Spleen (tissue), 11 donors: ENCODE measurements at regions not wholly inside any gene's neighbourhood (a gene's known extent, or its start where the extent isn't known, plus 50 kb on each side); places are given as distances from the start of the nearest gene placed in this dataset.
"Not testable (repeated sequence)": the region's sequence is repeated elsewhere in the genome, so short reads cannot be mapped to it uniquely, and the experiment has no call there.

ENCODE experiments used
- DNase-seq: peaks from one replicate; pipeline ENCODE4 v3.0.0-alpha.2; 2020
- H3K27ac ChIP-seq, 8 donors: fragments of 200-600 bp; sonication (generic) in 7 of 8; 1 replicate in 4 of 8; 2 replicates in 4 of 8; pipeline versions ENCODE4 v1.5.0 to v1.8.0; 2016 to 2021; ENCODE audit warnings: inconsistent platforms in 4 of 8, mild to moderate bottlenecking in 4 of 8, moderate library complexity in 1 of 8
- H3K27me3 ChIP-seq, 7 donors: fragments of 200-600 bp; sonication (generic) in 6 of 7; replicated peaks in 1 of 7; 1 replicate in 4 of 7; 2 replicates in 3 of 7; pipeline versions ENCODE4 v1.5.0 to v1.8.0; 2016 to 2021; ENCODE audit warnings: inconsistent platforms in 3 of 7, mild to moderate bottlenecking in 1 of 7
- H3K36me3 ChIP-seq, 6 donors: fragments of 200-600 bp; sonication (generic) in 5 of 6; 1 replicate in 4 of 6; 2 replicates in 2 of 6; pipeline versions ENCODE4 v1.5.0 to v1.8.0; 2016 to 2021; ENCODE audit warnings: inconsistent platforms in 2 of 6
- H3K4me1 ChIP-seq, 6 donors: fragments of 200-600 bp; sonication (generic) in 5 of 6; 1 replicate in 3 of 6; 2 replicates in 3 of 6; pipeline versions ENCODE4 v1.5.0 to v1.8.0; 2016 to 2021; ENCODE audit warnings: inconsistent platforms in 3 of 6
- H3K4me3 ChIP-seq, 8 donors: fragments of 200-600 bp; sonication (generic) in 7 of 8; 1 replicate in 4 of 8; 2 replicates in 4 of 8; pipeline versions ENCODE4 v1.5.0 to v1.8.0; 2016 to 2021; ENCODE audit warnings: inconsistent platforms in 4 of 8, mild to moderate bottlenecking in 4 of 8, moderate library complexity in 2 of 8
- H3K9me3 ChIP-seq, 8 donors: fragments of 200-600 bp; sonication (generic) in 7 of 8; 1 replicate in 4 of 8; 2 replicates in 4 of 8; pipeline versions ENCODE4 v1.5.0 to v1.8.0; 2016 to 2021; ENCODE audit warnings: inconsistent platforms in 4 of 8
- CTCF ChIP-seq, 11 experiments: fragments of 200-600 bp in 7 of 11; fragments of 450-650 bp in 4 of 11; sonication (generic) in 4 of 11; IDR thresholded peaks in 8 of 11; conservative IDR thresholded peaks in 3 of 11; 1 replicate in 7 of 11; 2 replicates in 4 of 11; pipeline versions ENCODE4 v1.4.0 to v1.8.0; 2016 to 2021; ENCODE audit warnings: antibody characterized with exemption in 11 of 11, inconsistent platforms in 4 of 11, mild to moderate bottlenecking in 1 of 11
- POLR2A ChIP-seq, 3 donors: fragments of 450-650 bp; IDR thresholded peaks; one replicate each; pipeline ENCODE4 v1.5.1; 2017; ENCODE audit warnings: antibody characterized with exemption in 3 of 3, mild to moderate bottlenecking in 1 of 3
- POLR2AphosphoS5 ChIP-seq, 3 donors: sonication (generic); formaldehyde crosslinking; IDR thresholded peaks; one replicate each; pipeline ENCODE4 v1.5.1; 2017; ENCODE audit warnings: antibody characterized with exemption in 3 of 3
- WGBS, 5 donors: extraction: QIAGEN DNeasy Blood & Tissue Kit in 3 of 5; methylation state at CpG; one replicate each; pipeline versions ENCODE4 v1.1.5 to v1.1.7; 2013 to 2018; 5-methylcytosine and 5-hydroxymethylcytosine counted together
- intact Hi-C: fragments of 100-400 bp; cut with DNase I; formaldehyde crosslinking; loops from one replicate; pipeline ENCODE4 v1.15.0; 2023; ENCODE audit warnings: low total_unique reads
- donor health status: healthy with polysubstance abuse.
- donor health status: DM: no; HTN: no; CAD: no; lungs with moderate emphysema.
- donor health status: DM: no; HTN: no; CAD: no.
- donor health status: Bipolar disorder and iron deficiency.
- donor health status: healthy.
- donor health status: DM: no; HTN: no; CAD: no.
- donor health status: DM: yes; HTN: yes; CAD: no.

GRCh38 chr13:19362946-19363510, 181.4 kb upstream of the TUBA3C start:
- Histone ChIP-seq H3K27ac (no peak overlapping the region), H3K36me3 (no peaks in the 10 kb centered on the region), H3K27me3 (no peaks in the 10 kb centered on the region), H3K9me3 (no peaks in the 10 kb centered on the region), H3K4me3 (no peak overlapping the region), H3K4me1 (no peaks in the 10 kb centered on the region)
- TF ChIP-seq POLR2AphosphoS5 (IDR thresholded peaks at IDR 0.05) (no peak), CTCF (IDR thresholded peaks at IDR 0.05 in 8 of 11, conservative IDR thresholded peaks at IDR 0.05 in 3 of 11) (no peak)
- intact Hi-C loops = no loop called here
- DNase-seq = no peak
- 35 to 42% (median 37%) methylated on average over 2 of the region's 2 CpGs for WGBS, 5 donors

DNA sequence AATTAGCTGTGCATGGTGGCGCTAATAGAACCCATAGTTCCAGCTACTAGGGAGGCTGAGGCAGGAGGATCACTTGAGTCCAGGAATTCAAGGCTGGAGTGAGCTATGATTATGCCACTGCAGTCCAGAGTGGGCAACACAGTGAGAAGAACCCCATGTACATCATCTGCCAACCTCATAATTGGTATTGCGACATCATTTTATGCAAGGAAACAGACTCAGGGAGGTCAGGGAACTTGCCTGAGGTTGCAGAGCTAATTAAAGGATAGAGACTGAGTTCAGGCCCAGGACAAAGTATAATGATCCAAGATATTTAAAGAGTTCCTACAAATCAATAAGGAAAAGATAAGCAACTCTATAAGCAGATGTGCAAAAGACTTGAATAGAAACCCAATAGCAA, 178.1 kb upstream of the TUBA3C start:
- H3K4me3 ChIP-seq, H3K27me3 ChIP-seq, H3K27ac ChIP-seq, DNase-seq, H3K4me1 ChIP-seq, intact Hi-C loops, H3K9me3 ChIP-seq, H3K36me3 ChIP-seq: not testable (repeated sequence)
- WGBS, 5 donors = 86 to 95% (median 92%) methylated on average over 2 of the region's 2 CpGs

- WGBS, 5 donors = 86 to 98% (median 87%) methylated on average over 12 to 14 of the region's 14 CpGs
- no peaks in the 10 kb centered on the region for H3K4me1 ChIP-seq
These were observed 164.3 kb upstream of the TUBA3C start for GRCh38 chr13:19345916-19346422.

DNA sequence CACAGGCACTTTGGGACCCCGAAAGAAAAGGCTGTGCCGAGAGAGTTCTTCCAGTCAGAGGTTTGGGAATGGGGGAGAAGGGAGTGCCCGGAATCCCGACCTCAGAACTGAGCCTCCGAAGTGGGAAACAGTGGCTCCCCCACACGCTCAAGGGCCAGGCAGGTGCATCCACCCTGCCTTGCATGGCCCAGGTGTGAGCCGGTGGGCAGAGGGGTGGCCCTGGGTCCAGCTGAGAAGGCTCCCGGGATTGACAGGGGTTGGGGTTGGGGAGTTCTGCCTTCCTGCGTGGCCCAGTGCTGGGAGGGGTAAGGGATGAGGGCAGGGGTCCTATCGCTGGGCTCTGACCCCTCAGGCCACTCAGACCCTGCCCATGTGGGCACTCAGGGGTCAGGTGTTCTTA, 163.5 kb upstream of the TUBA3C start:
- 59 to 67% (median 60%) methylated on average over 1 to 10 of the region's 10 CpGs for WGBS, 5 donors
- peaks cover 0 to 22% (median 0%) of the 10 kb centered on the region in 7 donors for H3K27me3 ChIP-seq
- H3K27ac ChIP-seq = no peak overlapping the region
- no peaks in the 10 kb centered on the region for H3K4me1 ChIP-seq
- peak overlapping the region in 2 of 8 donors; percentile 30 to 41 for H3K4me3 ChIP-seq
- DNase-seq = no peak
- no peaks in the 10 kb centered on the region for H3K36me3 ChIP-seq
- intact Hi-C loops = no loop called here
- TF ChIP-seq CTCF (IDR thresholded peaks at IDR 0.05 in 8 of 11, conservative IDR thresholded peaks at IDR 0.05 in 3 of 11) (no peak), POLR2AphosphoS5 (IDR thresholded peaks at IDR 0.05) (no peak), POLR2A (IDR thresholded peaks at IDR 0.05) (no peak)
- H3K9me3 ChIP-seq = peaks cover 0 to 5% (median 0%) of the 10 kb centered on the region in 8 donors

More at GRCh38 chr13:19345916-19346422, 164.3 kb upstream of the TUBA3C start:
- DNase-seq = no peak
- H3K27me3 ChIP-seq = peaks cover 0 to 22% (median 0%) of the 10 kb centered on the region in 7 donors
- no peaks in the 10 kb centered on the region for H3K36me3 ChIP-seq
- TF ChIP-seq POLR2A (IDR thresholded peaks at IDR 0.05) (no peak), CTCF (IDR thresholded peaks at IDR 0.05 in 8 of 11, conservative IDR thresholded peaks at IDR 0.05 in 3 of 11) (no peak), POLR2AphosphoS5 (IDR thresholded peaks at IDR 0.05) (no peak)
- peaks cover 0 to 5% (median 0%) of the 10 kb centered on the region in 8 donors for H3K9me3 ChIP-seq
- intact Hi-C loops = no loop called here
- H3K27ac ChIP-seq = no peak overlapping the region
- H3K4me3 ChIP-seq = no peak overlapping the region
